ENCODE measurements at regions not wholly inside any gene's neighbourhood (a gene's known extent, or its start where the extent isn't known, plus 50 kb on each side); places are given as distances from the start of the nearest gene placed in this dataset.

GRCh38 chr6:14533446-14533845 lies 415.9 kb downstream of the CD83 start:
- 35% methylated on average over 5 of the region's 5 CpGs for WGBS (ENCODE audit: low lambda C conversion rate)
- no peaks in the 10 kb centered on the region for H4K20me1 ChIP-seq (ENCODE audit: insufficient read depth)
- no peaks in the 10 kb centered on the region for H3K9me2 ChIP-seq
- no peaks in the 10 kb centered on the region for H3K4me1 ChIP-seq (ENCODE audit: control insufficient read depth in 1 of 2, insufficient read depth in 2 of 2, low read depth in 1 of 2, low read length in 1 of 2)
- H3K27me3 ChIP-seq (ENCODE audit: insufficient read depth): no peaks in the 10 kb centered on the region
- DNase-seq: no peak
- H3K36me3 ChIP-seq (replicated peaks in 1 of 2; ENCODE audit: control insufficient read depth in 1 of 2, insufficient read depth in 2 of 2, low read length in 1 of 2): no peaks in the 10 kb centered on the region
- TF ChIP-seq SIN3A (IDR thresholded peaks at IDR 0.05; ENCODE audit: borderline replicate concordance, low read depth, low read length) (no peak), MAX (IDR thresholded peaks at IDR 0.05; ENCODE audit: low read depth) (no peak)
- H3K9me3 ChIP-seq: no peaks in the 10 kb centered on the region
- no peak overlapping the region for H2AFZ ChIP-seq (ENCODE audit: low read depth)
- no peak overlapping the region for H3K4me3 ChIP-seq (ENCODE audit: low read depth in 2 of 2, low read length in 1 of 2)
- ChIA-PET POLR2A (no interaction called here), CTCF (no interaction called here)
- H3K79me2 ChIP-seq (ENCODE audit: insufficient read depth): no peaks in the 10 kb centered on the region
- no peak overlapping the region for H3K27ac ChIP-seq (ENCODE audit: low read depth in 2 of 2, low read length in 1 of 2)
- H3K9ac ChIP-seq: no peak overlapping the region
- no peaks in the 10 kb centered on the region for H3F3A ChIP-seq (replicated peaks; ENCODE audit: insufficient read depth)
- H3K4me2 ChIP-seq: no peak overlapping the region

DNA sequence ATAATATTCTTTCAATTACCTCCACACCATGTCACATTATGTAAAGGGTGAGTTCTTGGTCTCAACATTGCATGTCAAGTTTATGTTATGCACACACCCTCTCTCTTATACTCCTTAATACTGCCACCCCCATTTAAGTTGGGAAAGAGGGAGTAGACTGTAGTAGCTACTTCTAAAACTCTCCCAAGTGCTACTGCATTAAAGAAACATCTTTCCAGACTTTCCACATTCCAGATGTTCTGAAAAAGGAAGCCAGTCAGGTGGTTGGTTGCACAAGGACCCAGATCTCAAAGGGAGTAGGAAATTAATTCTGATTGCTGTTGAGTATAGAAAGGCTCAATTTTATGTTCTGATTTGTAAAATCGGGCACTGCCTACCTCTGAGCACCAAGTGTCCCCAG lies 419.5 kb downstream of the CD83 start:
- Histone ChIP-seq H3K27ac (ENCODE audit: low read depth in 2 of 2, low read length in 1 of 2) (no peak overlapping the region), H2AFZ (ENCODE audit: low read depth) (no peak overlapping the region), H3K4me1 (ENCODE audit: control insufficient read depth in 1 of 2, insufficient read depth in 2 of 2, low read depth in 1 of 2, low read length in 1 of 2) (no peaks in the 10 kb centered on the region; a peak in 1 of 4 replicates), H3K79me2 (ENCODE audit: insufficient read depth) (no peaks in the 10 kb centered on the region), H4K20me1 (ENCODE audit: insufficient read depth) (no peaks in the 10 kb centered on the region), H3K9me3 (no peaks in the 10 kb centered on the region), H3F3A (replicated peaks; ENCODE audit: insufficient read depth) (no peaks in the 10 kb centered on the region), H3K4me2 (no peak overlapping the region), H3K36me3 (replicated peaks in 1 of 2; ENCODE audit: control insufficient read depth in 1 of 2, insufficient read depth in 2 of 2, low read length in 1 of 2) (no peaks in the 10 kb centered on the region), H3K9ac (no peak overlapping the region), H3K4me3 (ENCODE audit: low read depth in 2 of 2, low read length in 1 of 2) (no peak overlapping the region), H3K9me2 (no peaks in the 10 kb centered on the region), H3K27me3 (ENCODE audit: insufficient read depth) (no peaks in the 10 kb centered on the region)
- ChIA-PET POLR2A (no interaction called here), CTCF (no interaction called here)
- 9% methylated on average over 1 of the region's 1 CpG for WGBS (ENCODE audit: low lambda C conversion rate)
- TF ChIP-seq MXI1 (IDR thresholded peaks at IDR 0.05; ENCODE audit: low read depth, low read length): no peak
- TF ChIP-seq, protein P1, sequence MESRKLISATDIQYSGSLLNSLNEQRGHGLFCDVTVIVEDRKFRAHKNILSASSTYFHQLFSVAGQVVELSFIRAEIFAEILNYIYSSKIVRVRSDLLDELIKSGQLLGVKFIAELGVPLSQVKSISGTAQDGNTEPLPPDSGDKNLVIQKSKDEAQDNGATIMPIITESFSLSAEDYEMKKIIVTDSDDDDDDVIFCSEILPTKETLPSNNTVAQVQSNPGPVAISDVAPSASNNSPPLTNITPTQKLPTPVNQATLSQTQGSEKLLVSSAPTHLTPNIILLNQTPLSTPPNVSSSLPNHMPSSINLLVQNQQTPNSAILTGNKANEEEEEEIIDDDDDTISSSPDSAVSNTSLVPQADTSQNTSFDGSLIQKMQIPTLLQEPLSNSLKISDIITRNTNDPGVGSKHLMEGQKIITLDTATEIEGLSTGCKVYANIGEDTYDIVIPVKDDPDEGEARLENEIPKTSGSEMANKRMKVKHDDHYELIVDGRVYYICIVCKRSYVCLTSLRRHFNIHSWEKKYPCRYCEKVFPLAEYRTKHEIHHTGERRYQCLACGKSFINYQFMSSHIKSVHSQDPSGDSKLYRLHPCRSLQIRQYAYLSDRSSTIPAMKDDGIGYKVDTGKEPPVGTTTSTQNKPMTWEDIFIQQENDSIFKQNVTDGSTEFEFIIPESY (IDR thresholded peaks at IDR 0.05; ENCODE audit: borderline replicate concordance, low read depth): no peak
- no peak for TF ChIP-seq SIN3A (IDR thresholded peaks at IDR 0.05; ENCODE audit: borderline replicate concordance, low read depth, low read length)
- no peak for TF ChIP-seq NFIC (IDR thresholded peaks at IDR 0.05; ENCODE audit: borderline replicate concordance)
- no peak for TF ChIP-seq FOXJ3 (CRISPR knock-in tag; IDR thresholded peaks at IDR 0.05)
- TF ChIP-seq MEF2A (IDR thresholded peaks at IDR 0.05; ENCODE audit: borderline replicate concordance, low read depth): no peak
- TF ChIP-seq TCF12 (IDR thresholded peaks at IDR 0.05): no peak
- no peak for TF ChIP-seq FOXM1 (IDR thresholded peaks at IDR 0.05; ENCODE audit: low read depth)
- no peak for DNase-seq

- no peak overlapping the region for H3K4me2 ChIP-seq
- TF ChIP-seq FOSL2 (IDR thresholded peaks at IDR 0.05; ENCODE audit: borderline replicate concordance, low read depth): no peak
- TF ChIP-seq JUND (IDR thresholded peaks at IDR 0.05): no peak
- no peaks in the 10 kb centered on the region for H3K27me3 ChIP-seq (ENCODE audit: insufficient read depth)
- no peak overlapping the region for H2AFZ ChIP-seq (ENCODE audit: low read depth)
- H4K20me1 ChIP-seq (ENCODE audit: insufficient read depth): no peaks in the 10 kb centered on the region
- no peaks in the 10 kb centered on the region for H3K36me3 ChIP-seq (replicated peaks in 1 of 2; ENCODE audit: control insufficient read depth in 1 of 2, insufficient read depth in 2 of 2, low read length in 1 of 2)
- ChIA-PET POLR2A (no interaction called here), CTCF (interaction anchor here (0.9 kb wide), 1 partner anchor 218 kb away, joined by 3 read pairs; no protein-coding TSS in a partner anchor)
- H3K9me2 ChIP-seq: no peaks in the 10 kb centered on the region
- WGBS (ENCODE audit: low lambda C conversion rate): 52% methylated on average over 5 of the region's 5 CpGs
- H3K4me3 ChIP-seq (ENCODE audit: low read depth in 2 of 2, low read length in 1 of 2): no peak overlapping the region
- no peaks in the 10 kb centered on the region; a peak in 1 of 4 replicates for H3K4me1 ChIP-seq (ENCODE audit: control insufficient read depth in 1 of 2, insufficient read depth in 2 of 2, low read depth in 1 of 2, low read length in 1 of 2)
- H3K9me3 ChIP-seq: no peaks in the 10 kb centered on the region
- DNase-seq: no peak
- H3K9ac ChIP-seq: no peak overlapping the region
- no peaks in the 10 kb centered on the region for H3F3A ChIP-seq (replicated peaks; ENCODE audit: insufficient read depth)
- no peak overlapping the region for H3K27ac ChIP-seq (ENCODE audit: low read depth in 2 of 2, low read length in 1 of 2)
- no peaks in the 10 kb centered on the region for H3K79me2 ChIP-seq (ENCODE audit: insufficient read depth)
Observed at GRCh38 chr6:14540276-14540675, 422.7 kb downstream of the CD83 start.

Measured in SK-N-SH (cell line).